CD4-positive, alpha-beta T cell treated with Interleukin-21 for 1 hour (primary cell): ENCODE measurements at regions not wholly inside any gene's neighbourhood (a gene's known extent, or its start where the extent isn't known, plus 50 kb on each side); places are given as distances from the start of the nearest gene placed in this dataset.

Source experiments
- DNase-seq: peaks from one replicate; pipeline ENCODE4 v3.0.0-alpha.2; 2020

GRCh38 chr20:39503902-39504709, 542.0 kb downstream of the DHX35 start:
- DNase-seq = no peak

GRCh38 chr20:39492223-39492797, 530.2 kb downstream of the DHX35 start:
- no peak for DNase-seq

GRCh38 chr20:39491711-39492110, 529.6 kb downstream of the DHX35 start:
- DNase-seq = no peak

GRCh38 chr20:39489986-39490560, 527.9 kb downstream of the DHX35 start:
- DNase-seq = no peak

- no peak for DNase-seq
Measured at GRCh38 chr20:39480276-39481043, 518.3 kb downstream of the DHX35 start.

- no peak for DNase-seq
Measured at GRCh38 chr20:39479196-39479810, 517.2 kb downstream of the DHX35 start.

GRCh38 chr20:39474879-39475278, 512.7 kb downstream of the DHX35 start:
- DNase-seq = no peak

- DNase-seq = no peak
Measured at GRCh38 chr20:39473536-39473935, 511.4 kb downstream of the DHX35 start.

- DNase-seq = no peak
Measured at GRCh38 chr20:39468703-39469102, 506.6 kb downstream of the DHX35 start.

- no peak for DNase-seq
Measured at GRCh38 chr20:39464238-39464637, 502.1 kb downstream of the DHX35 start.

GRCh38 chr20:39462416-39462945, 500.3 kb downstream of the DHX35 start:
- DNase-seq = no peak

GRCh38 chr20:39458452-39458851, 496.3 kb downstream of the DHX35 start:
- DNase-seq = no peak

GRCh38 chr20:39453890-39454289, 491.7 kb downstream of the DHX35 start:
- no peak for DNase-seq

GRCh38 chr20:39452583-39453340, 490.6 kb downstream of the DHX35 start:
- no peak for DNase-seq

GRCh38 chr20:39451386-39451785, 489.2 kb downstream of the DHX35 start:
- DNase-seq = no peak

GRCh38 chr20:39446397-39446796, 484.3 kb downstream of the DHX35 start:
- DNase-seq = no peak

- DNase-seq = no peak
Measured at GRCh38 chr20:39445095-39445494, 483.0 kb downstream of the DHX35 start.

GRCh38 chr20:39433466-39433865, 471.3 kb downstream of the DHX35 start:
- no peak for DNase-seq

GRCh38 chr20:39431091-39431880, 469.1 kb downstream of the DHX35 start:
- DNase-seq = no peak

GRCh38 chr20:39429726-39430125, 467.6 kb downstream of the DHX35 start:
- DNase-seq = no peak
